Stimulated activated CD4-positive, alpha-beta T cell treated with anti-CD3 and anti-CD28 coated beads, TNF-alpha, amount 100 ng/mL, for 24 hours (primary cell): ENCODE measurements at regions not wholly inside any gene's neighbourhood (a gene's known extent, or its start where the extent isn't known, plus 50 kb on each side); places are given as distances from the start of the nearest gene placed in this dataset.
"Not testable (repeated sequence)": the region's sequence is repeated elsewhere in the genome, so short reads cannot be mapped to it uniquely, and the experiment has no call there.

ENCODE experiments used
- DNase-seq, 3 experiments: peaks; one replicate each; pipeline ENCODE4 v3.0.0-alpha.2; 2020; ENCODE audit warnings: low read depth in 3 of 3

DNA sequence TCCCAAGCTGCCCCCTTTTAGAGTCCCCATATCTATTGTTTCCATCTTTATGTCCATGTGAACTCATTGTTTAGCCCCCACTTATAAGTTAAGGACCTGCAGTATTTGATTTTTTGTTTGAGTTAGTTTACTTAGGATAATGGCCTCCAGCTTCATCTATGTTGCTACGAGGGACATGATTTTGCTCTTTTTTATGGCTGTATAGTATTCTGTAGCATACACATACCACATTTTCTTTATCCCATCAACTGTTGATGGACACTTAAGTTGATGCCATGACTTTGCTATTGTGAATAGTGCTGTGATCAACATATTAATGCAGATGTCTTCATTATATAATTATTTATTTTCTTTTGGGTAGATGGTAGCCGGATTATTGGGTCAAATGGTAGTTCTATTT is 576.9 kb downstream of the ANKRD7 start:
- DNase-seq: no peak

DNA sequence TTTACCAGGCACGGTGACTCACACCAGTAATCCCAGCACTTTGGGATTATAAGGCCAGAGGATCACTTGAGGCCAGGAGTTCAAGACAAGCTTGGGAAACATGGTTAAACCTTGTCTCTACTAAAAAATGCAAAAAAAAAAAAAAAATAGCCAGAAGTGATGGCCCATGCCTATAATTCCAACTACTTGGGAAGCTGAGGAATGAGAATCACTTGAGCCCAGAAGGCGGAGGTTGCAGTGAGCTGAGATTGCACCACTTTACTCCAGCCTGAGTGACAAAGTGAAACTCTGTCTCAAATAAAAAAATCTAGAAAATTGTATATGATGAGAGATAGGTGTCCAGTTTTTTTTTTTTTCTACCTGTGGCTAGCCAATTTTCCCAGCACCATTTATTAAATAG is 578.2 kb downstream of the ANKRD7 start:
- DNase-seq: no peak

DNA sequence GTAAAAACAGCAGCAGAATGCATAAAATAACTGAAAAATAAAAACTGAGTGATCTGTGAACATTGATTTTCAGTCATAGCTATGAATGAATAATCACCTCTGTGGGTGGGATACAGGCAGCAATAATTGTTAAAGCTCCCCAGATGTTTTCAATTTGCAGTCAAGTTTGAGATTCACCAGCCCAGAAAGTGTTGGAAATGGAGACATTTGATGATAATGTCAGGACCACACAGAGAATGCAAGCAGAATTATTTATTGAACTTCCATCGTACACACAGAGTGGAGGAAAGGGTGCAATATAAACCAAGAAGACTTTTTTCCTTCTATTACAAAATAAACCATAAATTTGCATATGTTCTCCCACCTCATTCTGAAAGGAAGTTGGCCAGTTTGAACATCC is 601.7 kb downstream of the ANKRD7 start:
- DNase-seq: no peak

DNA sequence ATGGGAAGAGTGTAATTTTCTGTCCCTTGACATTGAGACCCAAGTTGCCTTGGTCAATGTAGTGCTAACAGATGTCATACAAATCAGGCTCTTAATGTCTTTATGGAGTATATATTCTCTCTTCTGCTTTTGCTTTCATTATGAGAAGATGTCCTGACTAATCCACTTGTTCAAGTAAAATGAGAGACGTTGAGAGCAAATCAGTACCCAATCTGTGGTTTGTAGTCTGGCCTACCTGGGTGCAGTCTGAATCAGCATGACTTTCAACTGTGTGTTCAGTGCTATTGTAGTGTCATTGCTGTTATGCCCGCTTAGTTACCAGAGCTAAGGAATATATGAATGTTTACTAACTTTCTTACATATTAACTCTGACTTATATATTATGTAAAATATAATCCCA is 612.4 kb downstream of the ANKRD7 start:
- DNase-seq: no peak

DNA sequence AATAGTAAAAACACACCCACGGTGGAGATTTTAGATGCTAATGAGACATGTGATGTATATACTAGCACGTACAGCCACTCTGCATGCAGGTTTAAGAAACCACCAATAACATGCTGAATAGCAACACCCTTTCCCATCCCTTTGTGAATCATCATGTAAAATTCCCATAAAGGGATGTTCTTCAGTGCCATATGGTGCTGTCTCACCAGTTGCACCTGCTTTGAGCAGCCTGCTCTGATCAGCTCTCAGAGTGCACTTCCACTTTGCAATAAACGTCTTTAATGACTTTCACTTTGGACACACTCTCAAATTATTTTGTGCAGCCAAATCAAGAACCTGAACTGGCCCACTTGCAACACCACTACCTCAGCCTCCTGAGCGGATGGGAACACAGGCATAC is 615.0 kb downstream of the ANKRD7 start:
- no peak for DNase-seq

DNA sequence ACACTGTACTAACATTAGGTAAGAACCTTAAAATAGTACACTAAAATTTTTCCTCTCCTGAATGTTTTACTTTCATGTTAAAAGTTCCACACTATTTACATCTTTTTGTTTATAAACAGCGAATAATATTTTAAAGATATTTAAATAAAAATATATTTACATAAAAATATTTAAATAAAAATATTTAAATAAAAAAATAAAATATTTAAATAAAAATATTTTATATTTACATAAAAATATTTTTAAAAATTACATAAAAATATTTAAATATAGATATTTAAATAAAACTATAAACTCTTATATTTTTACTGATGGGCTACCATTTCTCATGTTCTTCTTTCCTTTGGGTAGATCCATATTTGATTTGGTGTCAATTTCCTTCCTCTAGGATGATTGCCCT is 619.0 kb downstream of the ANKRD7 start:
- no peak for DNase-seq

DNA sequence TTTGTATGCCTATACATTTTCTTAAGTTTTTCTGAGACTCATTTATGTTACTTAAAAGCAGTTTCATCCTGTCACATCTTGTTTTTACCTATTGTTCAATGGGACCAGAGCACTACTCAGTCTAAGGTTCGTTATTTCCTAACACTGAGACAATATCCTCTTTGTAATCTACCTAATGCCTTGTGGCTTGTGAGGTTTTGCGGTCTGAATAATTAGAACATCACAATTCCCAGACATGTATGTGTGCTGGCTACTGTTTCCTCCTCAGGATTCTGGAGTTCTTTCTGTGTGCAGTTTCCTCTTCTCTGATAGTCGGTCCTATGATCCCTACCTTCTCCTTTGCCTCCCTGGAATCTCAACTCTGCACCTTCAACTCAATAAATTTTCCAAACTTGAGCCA is 620.2 kb downstream of the ANKRD7 start:
- no peak for DNase-seq

DNA sequence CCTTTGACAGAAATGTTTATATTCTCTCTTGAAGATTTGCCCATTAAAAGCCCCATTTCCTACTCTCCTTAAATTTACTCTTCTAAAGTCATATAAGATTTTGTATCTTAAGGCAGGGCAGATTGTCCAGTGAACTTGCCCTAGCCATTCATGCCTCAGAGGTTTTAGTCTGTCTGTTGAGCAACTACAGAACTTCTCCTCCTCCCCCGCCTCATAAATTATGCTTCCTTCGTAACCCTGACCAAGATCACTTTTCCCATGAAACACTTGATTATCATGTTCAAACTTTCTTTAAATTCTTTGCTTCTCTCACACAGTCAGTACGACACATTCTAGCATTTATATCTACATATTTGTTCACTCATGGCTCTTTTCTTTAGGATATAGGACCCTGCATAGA is 621.3 kb downstream of the ANKRD7 start:
- no peak for DNase-seq

DNA sequence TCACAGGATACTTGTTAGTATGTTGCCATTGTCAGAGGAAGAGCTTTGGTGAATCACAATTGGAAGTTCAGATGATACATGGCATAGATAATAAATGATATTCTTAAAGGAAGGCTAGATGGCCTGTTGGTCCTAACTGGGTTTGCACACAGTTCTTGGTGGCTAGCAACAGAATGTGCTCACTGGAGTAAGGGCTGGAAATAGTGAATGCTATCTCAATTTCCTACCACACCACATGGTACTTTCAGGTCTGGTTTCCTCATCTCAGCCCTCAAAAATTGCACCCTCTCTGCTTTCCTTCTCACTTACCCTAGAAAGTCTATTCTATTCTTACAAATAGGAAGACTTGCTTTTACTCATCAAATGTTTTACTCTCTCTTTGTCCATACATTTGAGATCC is 622.5 kb downstream of the ANKRD7 start:
- no peak for DNase-seq

DNA sequence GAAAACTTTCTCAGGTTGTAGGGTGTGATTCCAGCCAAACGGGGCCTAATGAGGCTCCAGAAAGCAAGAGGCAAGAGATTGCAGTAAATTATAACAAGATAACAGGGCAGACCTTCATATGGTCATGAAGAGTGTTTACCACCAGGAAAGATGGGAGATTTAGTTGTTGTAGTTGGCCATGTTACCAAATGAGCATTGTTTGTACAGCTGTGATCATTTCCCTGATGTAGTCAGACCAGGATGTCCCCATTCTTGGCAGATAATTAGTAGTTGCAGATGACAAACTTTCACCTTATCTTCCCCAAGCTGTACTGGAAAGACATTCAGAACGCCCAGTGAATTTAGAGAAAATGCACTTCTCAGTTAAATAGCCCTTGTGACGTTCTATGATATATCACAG is 630.8 kb downstream of the ANKRD7 start:
- no peak for DNase-seq

DNA sequence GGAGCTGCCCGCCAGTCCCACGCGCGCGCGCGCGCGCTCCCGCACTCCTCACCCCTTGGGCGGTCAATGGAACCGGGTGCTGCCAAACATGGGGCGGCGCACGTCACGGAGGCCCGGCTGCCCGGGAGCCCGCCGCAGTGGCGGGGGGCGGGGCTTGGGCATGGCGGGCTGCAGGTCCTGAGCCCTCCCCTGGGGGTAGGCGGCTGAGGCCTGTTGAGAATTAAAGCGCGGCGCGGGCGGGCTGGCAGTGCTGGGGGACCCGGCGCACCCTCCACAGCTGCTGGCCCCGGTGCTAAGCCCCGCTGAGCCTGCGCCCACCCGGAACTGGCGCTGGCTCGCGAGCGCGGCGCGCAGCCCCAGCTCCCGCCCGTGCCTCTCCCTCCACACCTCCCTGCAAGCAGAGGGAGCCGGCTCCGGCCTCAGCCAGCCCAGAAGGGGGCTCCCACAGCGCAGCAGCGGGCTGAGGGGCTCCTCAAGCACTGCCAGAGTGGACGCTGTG is 634.2 kb downstream of the ANKRD7 start:
- no peak for DNase-seq

DNA sequence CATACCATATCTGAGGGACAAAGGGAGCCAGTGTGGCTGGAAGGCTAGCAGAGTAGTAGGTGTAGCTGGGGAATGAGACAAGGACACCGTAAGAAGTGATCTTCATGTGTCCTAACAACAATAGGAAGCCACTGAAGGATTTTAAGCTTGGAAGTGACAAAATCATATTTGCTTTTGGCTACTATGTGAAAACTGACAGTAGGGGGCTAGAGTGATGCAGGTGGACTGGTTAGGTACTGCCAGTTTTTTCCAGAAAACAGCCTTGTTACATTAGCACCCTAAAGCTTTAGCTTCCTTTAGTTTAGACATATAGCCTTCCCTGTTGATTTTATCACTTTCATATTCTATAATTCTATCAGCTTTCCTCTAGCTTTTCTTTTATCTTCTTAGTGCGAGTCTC is 637.1 kb downstream of the ANKRD7 start:
- DNase-seq: no peak

DNA sequence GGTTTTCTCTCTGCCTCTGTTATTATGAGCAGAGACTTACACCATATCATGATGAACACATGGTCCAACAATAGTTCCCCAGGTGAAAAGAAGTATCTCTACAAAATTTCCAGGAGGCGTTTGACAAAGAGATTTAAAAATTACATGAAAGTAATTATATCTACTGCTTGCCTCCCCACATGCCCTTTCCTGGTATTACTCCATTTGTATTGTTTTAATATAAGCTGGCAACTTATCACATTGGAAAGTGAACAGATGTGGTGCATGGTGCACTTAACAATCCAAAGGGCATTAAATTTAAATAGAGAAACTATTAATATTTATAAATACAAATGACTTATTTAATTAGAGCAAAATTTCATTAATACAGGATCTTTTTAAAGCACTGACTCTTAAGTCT is 638.2 kb downstream of the ANKRD7 start:
- DNase-seq: no peak

DNA sequence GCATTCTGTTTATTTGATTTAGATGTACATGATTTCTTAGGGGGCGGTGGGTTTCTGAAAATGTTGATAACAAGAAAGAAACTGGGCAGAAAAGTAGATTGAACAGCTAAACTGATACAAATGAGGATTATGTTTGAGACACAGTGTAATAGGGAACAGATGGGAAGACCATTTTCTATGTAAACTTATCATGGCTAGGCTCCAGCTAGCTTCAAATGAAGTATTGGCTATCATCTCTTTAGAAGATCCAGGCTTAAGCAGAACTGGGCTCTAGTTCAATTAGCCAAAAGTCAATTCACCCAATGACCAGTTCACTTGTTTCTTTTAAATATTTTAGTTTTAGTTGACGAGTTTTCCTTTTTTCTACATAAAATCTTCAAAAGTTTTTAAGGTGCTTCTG is 639.5 kb downstream of the ANKRD7 start:
- DNase-seq: no peak

DNA sequence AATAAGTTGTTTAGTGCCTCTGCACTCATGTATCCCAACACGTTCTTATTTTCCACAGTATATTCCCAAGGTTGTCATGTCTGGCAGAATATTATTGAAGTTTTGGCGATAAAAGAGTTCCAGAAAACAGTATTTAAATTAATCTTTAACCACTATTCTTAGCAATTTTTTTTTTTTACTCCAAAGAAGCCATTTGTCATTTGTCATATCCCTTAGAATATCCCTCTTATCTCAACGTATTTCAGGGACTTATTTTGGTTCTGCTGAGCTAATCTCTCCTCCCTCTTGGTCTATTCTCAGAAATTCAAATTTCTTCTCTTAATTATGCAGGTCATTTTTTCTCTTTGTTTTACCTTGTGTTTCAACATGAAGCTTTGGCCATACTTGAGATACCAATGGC is 643.4 kb downstream of the ANKRD7 start:
- DNase-seq: no peak

DNA sequence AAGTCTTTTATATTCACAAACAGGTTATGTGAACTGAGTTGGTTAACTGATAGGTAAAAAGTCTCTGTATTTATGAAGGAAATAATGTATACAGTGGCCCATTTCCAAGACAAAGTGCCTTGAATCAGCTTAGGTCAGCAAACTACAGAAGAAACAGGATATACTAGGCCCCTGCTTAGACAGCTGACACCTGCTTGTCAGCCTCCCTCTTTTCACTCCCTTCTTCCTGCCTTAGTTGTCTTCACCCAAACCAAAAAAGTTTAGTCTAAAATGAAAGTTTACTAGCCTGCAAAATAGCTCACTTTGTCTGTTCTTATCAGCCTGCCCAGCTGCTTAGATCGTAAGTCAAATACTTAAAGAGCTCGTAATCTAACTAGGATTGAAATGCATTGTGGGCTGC is 644.6 kb downstream of the ANKRD7 start:
- DNase-seq: not testable (repeated sequence)

DNA sequence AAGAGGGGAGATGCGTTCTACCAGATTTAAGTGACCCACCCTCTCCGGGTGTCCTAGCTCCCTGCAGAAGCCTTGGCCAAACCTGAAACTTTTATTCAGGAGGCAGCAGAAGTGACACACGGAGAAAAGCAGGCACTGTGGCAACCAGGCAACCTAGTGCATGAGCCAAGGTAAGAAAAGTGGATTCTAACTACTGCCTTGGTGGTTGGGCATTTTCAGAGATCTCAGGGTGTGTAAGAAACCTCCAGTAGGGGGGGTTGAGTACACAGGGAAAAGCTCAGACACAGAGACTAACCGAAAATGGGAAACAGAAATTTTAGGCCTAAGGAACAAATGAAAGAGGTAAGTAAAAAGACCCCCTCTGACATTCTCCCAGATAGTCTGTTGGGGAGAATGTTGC is 645.7 kb downstream of the ANKRD7 start:
- DNase-seq: no peak

DNA sequence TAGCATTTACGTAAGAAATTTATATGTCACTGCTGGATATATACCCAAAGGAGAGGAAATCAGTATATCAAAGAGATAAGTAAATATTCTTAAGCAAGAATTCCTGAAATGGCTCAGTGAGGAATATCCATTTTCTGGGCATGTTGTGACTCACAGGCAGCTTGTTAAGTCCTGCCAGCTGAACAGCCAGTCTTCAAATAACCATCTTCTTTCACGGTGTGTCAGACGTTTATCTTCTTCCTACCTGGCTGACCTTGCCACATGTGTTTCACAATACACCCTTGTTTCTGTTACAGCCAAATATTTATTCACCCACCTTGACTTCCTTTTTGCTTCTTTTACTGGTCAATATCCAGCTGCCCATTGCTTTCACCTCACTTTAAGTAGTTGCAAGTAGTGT is 648.1 kb downstream of the ANKRD7 start:
- no peak for DNase-seq

DNA sequence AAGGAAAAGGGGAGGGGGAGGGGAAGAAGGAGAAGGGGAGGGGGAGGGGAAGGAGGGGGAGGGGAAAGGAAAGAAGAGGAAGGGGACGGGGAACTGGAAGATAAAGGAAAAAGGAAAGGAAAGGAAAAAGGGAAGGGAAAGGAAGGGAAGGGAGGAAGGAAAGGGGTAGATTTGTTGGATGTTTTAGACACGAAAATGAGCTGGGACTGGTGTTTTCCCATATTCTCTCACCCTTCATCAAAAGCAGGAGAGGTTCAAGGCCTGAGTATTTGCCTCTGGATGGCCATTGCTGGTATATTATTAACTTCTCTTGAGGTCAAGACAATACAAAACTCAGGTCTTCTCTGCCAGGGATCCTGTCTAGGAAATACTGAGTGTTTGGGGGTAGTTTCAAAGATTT is 652.7 kb downstream of the ANKRD7 start:
- no peak for DNase-seq

DNA sequence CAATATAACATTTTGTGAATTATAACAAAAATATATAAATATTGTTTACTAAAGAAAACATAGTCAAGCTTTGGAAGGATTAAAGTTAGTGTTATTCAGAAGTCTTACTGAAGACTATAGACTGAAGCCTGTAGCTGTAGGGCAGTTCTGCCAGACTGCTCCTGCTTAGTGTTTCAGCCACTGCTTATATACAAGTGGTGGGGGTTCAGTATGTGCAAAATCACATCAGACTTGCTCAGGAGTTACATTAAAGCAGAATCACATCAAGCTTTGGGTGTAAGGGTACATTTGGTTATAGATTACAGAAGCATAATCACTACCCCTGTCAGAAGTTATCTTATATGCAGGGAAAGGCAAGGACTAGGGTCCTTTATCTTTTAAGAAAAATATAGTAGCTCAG is 653.8 kb downstream of the ANKRD7 start:
- no peak for DNase-seq

DNA sequence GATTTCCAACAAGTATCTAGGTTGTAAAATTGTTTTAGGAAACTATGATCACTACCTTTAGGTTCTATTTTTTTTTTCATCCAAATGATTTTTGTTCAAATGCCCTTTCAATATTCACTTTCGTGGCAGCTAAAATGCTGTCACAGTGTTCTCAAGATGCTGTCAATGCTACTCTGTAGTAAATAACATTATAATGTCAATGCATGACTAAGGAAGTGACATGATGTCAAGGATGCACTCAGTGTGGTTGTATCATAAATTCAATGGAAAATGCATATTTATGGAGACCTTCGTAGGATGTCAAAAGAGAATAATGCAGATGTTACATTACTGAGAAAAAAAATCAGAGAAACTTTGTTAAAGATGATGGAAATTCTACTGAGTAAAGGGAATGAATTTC is 673.8 kb downstream of the ANKRD7 start:
- no peak for DNase-seq

DNA sequence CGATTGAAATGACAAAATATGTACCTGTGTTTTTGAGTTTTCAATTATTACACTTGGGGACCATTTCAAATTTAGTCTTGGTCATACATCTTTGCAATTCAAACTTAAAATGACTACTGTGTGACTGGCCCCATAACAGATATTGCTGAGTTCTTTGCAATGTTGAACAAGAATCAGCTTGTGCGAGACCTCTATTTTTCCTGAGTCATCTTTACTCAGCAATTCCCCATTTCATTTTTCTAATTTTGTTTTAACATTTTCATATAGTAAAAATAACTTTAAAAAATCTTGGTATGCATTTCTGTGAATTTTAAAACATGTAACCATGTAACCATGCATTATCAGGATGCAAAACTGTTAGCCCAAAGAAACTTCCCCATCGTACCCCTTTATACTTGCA is 678.1 kb downstream of the ANKRD7 start:
- DNase-seq: no peak

DNA sequence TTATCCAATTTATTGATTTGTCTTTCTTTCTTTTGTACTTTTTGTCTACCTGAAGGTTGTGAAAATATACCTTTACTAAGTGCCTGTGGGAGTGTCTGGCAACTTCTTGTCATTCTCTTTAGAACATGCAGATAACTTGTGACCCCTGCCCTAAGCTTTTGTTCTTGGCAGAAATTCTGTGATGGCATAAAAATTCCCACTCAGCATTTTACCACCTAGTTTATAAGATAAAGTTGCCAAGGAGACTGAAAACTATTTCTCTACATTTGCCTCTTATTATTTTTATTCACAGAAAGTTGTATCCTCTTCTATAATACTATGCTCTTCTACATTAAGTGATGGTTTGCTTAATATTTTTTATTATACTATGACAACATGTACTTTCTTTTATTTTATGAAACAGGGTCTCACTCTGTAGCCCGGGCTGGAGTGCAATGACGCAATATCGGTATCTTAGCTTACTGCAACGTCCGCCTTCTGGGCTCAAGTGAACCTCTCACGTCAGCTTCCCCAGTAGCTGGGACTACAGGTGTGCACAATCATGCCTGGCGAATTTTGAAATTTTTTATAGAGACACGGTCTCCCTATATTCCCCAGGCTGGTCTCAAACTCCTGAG is 683.5 kb downstream of the ANKRD7 start:
- no peak for DNase-seq

DNA sequence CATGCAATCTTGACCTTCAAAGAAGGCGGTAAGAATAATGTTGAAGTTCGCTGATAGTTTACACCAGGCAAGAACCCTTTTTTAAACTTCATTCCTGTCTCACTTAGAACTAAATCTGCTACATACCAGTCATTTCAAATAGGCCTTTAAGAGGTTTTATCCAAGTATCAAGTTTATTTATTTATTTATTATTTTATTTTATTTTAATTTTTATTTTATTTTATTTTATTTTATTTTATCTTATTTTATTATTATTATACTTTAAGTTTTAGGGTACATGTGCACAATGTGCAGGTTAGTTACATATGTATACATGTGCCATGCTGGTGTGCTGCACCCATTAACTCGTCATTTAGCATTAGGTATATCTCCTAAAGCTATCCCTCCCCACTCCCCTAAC is 691.6 kb downstream of the ANKRD7 start:
- not testable (repeated sequence) for DNase-seq
